NCI-H1105 treated with DMSO at 0.1 percent for 48 hours (cell line): ENCODE measurements at regions not wholly inside any gene's neighbourhood (a gene's known extent, or its start where the extent isn't known, plus 50 kb on each side); places are given as distances from the start of the nearest gene placed in this dataset.

Experiments used
- DNase-seq: peaks from one replicate; lab custom pipeline; 2025; lab: John Stamatoyannopoulos, UW

- peak; percentile 78 for DNase-seq
Observed at GRCh38 chr5:174410716-174411478, 313.5 kb upstream of the MSX2 start.

GRCh38 chr5:174411479-174411819, 312.9 kb upstream of the MSX2 start:
- DNase-seq = no peak

- DNase-seq = no peak
Observed at GRCh38 chr5:174412374-174412773, 312.0 kb upstream of the MSX2 start.

- DNase-seq = no peak
Observed at GRCh38 chr5:174412941-174413340, 311.4 kb upstream of the MSX2 start.

- no peak for DNase-seq
Observed at GRCh38 chr5:174413567-174414314, 310.6 kb upstream of the MSX2 start.

- no peak for DNase-seq
Observed at GRCh38 chr5:174414315-174414710, 310.1 kb upstream of the MSX2 start.

GRCh38 chr5:174418809-174419539, 305.4 kb upstream of the MSX2 start:
- peak; percentile 59 for DNase-seq

GRCh38 chr5:174419540-174420132, 304.7 kb upstream of the MSX2 start:
- peak; percentile 78 for DNase-seq

GRCh38 chr5:174420651-174421407, 303.6 kb upstream of the MSX2 start:
- no peak for DNase-seq

- no peak for DNase-seq
Observed at GRCh38 chr5:174421408-174421805, 303.0 kb upstream of the MSX2 start.

- DNase-seq = peak; percentile 84
Observed at GRCh38 chr5:174423558-174423957, 300.8 kb upstream of the MSX2 start.

- peak; percentile 23 for DNase-seq
Observed at GRCh38 chr5:174424219-174425053, 299.9 kb upstream of the MSX2 start.

- DNase-seq = peak; percentile 72
Observed at GRCh38 chr5:174425271-174425963, 299.0 kb upstream of the MSX2 start.

GRCh38 chr5:174425964-174426290, 298.5 kb upstream of the MSX2 start:
- no peak for DNase-seq

- no peak for DNase-seq
Observed at GRCh38 chr5:174426388-174426787, 298.0 kb upstream of the MSX2 start.

- no peak for DNase-seq
Observed at GRCh38 chr5:174426851-174427250, 297.5 kb upstream of the MSX2 start.

GRCh38 chr5:174427304-174427703, 297.1 kb upstream of the MSX2 start:
- DNase-seq = no peak

GRCh38 chr5:174428895-174429294, 295.5 kb upstream of the MSX2 start:
- no peak for DNase-seq

- DNase-seq = no peak
Observed at GRCh38 chr5:174430940-174431339, 293.4 kb upstream of the MSX2 start.

GRCh38 chr5:174431504-174431903, 292.9 kb upstream of the MSX2 start:
- no peak for DNase-seq
